ENCODE measurements at regions not wholly inside any gene's neighbourhood (a gene's known extent, or its start where the extent isn't known, plus 50 kb on each side); places are given as distances from the start of the nearest gene placed in this dataset.

DNA sequence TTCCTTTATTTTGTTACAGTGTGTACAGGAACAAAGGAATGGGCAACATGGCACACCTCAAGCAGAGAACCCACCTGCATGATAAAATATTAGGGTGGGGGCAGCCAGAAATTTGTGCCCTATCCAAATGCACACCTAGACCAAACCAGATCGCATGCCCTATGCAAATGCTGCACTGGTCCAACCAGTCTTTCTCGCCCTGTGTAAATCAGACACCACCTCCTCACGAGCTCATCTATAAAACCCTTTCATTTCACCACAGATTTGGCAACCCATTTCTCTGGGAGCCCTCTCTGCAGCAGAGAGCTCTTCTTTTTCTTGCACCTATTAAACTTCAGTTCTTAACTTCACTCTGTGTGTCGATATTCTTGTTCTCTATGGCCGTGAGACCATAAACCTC, 1559.2 kb downstream of the SLITRK1 start:
- H3K4me1 ChIP-seq: no peaks in the 10 kb centered on the region
- intact Hi-C loops (cut with DNase I): no loop called here
- 93 to 95% methylated on average over 5 of the region's 5 CpGs for WGBS, 2 donors
- no peaks in the 10 kb centered on the region for H3K27me3 ChIP-seq
- H3K4me3 ChIP-seq (replicated peaks in 1 of 3): no peak overlapping the region
- no peaks in the 10 kb centered on the region for H3K9me3 ChIP-seq
- no peak for TF ChIP-seq POLR2A (IDR thresholded peaks at IDR 0.05)
- TF ChIP-seq, protein P1, sequence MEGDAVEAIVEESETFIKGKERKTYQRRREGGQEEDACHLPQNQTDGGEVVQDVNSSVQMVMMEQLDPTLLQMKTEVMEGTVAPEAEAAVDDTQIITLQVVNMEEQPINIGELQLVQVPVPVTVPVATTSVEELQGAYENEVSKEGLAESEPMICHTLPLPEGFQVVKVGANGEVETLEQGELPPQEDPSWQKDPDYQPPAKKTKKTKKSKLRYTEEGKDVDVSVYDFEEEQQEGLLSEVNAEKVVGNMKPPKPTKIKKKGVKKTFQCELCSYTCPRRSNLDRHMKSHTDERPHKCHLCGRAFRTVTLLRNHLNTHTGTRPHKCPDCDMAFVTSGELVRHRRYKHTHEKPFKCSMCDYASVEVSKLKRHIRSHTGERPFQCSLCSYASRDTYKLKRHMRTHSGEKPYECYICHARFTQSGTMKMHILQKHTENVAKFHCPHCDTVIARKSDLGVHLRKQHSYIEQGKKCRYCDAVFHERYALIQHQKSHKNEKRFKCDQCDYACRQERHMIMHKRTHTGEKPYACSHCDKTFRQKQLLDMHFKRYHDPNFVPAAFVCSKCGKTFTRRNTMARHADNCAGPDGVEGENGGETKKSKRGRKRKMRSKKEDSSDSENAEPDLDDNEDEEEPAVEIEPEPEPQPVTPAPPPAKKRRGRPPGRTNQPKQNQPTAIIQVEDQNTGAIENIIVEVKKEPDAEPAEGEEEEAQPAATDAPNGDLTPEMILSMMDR (IDR thresholded peaks at IDR 0.05): no peak
- H3K27ac ChIP-seq: no peak overlapping the region
- H3K36me3 ChIP-seq: no peaks in the 10 kb centered on the region
- DNase-seq: no peak

DNA sequence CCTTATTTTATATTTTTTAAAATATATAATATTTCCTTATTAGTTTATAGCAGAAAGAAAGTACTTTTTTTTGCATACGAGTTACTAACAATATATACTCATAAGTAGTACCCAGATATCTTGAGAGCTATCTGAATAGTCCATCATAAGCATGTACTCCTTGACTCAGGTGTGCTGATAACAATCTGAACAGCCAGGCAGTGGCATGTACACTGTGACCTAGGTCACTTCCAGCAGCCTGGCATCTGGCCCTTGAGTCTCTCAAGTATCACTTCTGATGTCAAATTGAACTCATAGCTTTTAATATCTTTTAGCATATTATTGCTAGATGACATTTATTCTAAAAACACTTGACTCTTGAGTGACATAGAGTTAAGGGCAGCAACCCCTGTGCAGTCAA, 1576.7 kb downstream of the SLITRK1 start:
- Histone ChIP-seq H3K9me3 (no peaks in the 10 kb centered on the region), H3K4me1 (no peaks in the 10 kb centered on the region), H3K27ac (no peak overlapping the region), H3K4me3 (replicated peaks in 1 of 3) (no peak overlapping the region), H3K27me3 (no peaks in the 10 kb centered on the region), H3K36me3 (no peaks in the 10 kb centered on the region)
- TF ChIP-seq, protein P1 (IDR thresholded peaks at IDR 0.05): no peak
- no peak for TF ChIP-seq POLR2A (IDR thresholded peaks at IDR 0.05)
- intact Hi-C loops (cut with DNase I): no loop called here
- no peak for DNase-seq
- 29 to 40% methylated on average over 1 of the region's 1 CpG for WGBS, 2 donors

- 86 to 94% methylated on average over 5 of the region's 5 CpGs for WGBS, 2 donors
- Histone ChIP-seq H3K27me3 (no peaks in the 10 kb centered on the region), H3K27ac (no peak overlapping the region), H3K36me3 (no peaks in the 10 kb centered on the region), H3K4me3 (replicated peaks in 1 of 3) (no peak overlapping the region), H3K9me3 (no peaks in the 10 kb centered on the region), H3K4me1 (no peaks in the 10 kb centered on the region)
- intact Hi-C loops (cut with DNase I): no loop called here
- TF ChIP-seq, protein P1 (IDR thresholded peaks at IDR 0.05): no peak
- TF ChIP-seq POLR2A (IDR thresholded peaks at IDR 0.05): no peak
- no peak for DNase-seq
These were observed 1584.2 kb downstream of the SLITRK1 start for GRCh38 chr13:82298106-82298505.

DNA sequence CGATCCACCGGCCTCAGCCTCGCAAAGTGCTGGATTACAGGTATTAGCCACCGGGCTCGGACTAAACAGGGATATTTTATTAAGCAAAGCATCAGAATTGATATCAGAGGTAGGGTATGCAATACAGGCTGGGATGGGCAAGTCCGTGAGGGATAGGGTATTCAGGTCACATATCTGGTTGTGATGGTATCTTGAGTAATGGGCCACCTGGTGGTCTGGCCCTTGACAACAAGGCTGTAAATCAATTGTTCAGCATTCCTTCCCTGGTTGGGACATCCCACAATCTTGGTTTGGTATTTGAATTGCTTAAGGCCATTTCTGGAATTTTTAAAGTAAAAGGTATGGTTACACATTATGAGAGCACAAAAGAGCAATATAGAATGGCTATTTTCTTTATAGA, 1588.0 kb downstream of the SLITRK1 start:
- no peak overlapping the region for H3K4me3 ChIP-seq (replicated peaks in 1 of 3)
- TF ChIP-seq POLR2A (IDR thresholded peaks at IDR 0.05): no peak
- TF ChIP-seq, protein P1 (IDR thresholded peaks at IDR 0.05): no peak
- intact Hi-C loops (cut with DNase I): no loop called here

DNA sequence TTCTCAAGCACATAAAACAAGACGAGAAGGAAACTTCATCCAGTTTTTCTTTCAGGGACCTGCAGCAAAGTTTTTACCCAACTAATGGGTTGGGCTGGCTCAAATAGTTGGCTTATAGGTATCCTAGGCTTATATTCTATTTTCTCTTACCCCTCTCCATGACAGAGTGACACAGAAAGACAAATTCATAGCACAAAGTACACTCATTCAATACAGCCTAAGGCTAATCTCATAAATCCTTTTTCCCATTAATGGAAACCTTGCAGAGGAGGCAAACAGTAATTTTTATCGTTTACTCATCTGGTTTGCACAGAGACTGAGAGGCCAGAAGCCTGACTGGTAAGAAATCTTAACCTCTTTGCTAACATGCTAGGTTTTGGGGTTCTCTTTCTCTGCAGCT, 1589.9 kb downstream of the SLITRK1 start:
- no peaks in the 10 kb centered on the region for H3K36me3 ChIP-seq
- TF ChIP-seq POLR2A (IDR thresholded peaks at IDR 0.05): no peak
- TF ChIP-seq, protein P1 (IDR thresholded peaks at IDR 0.05): no peak

More for the DNA sequence above, 1588.0 kb downstream of the SLITRK1 start:
- no peak for DNase-seq
- 93 to 94% methylated on average over 6 of the region's 6 CpGs for WGBS, 2 donors
- Histone ChIP-seq H3K9me3 (no peaks in the 10 kb centered on the region), H3K27ac (no peak overlapping the region), H3K4me1 (no peaks in the 10 kb centered on the region), H3K36me3 (no peaks in the 10 kb centered on the region), H3K27me3 (no peaks in the 10 kb centered on the region)

More for the DNA sequence above, 1589.9 kb downstream of the SLITRK1 start:
- Histone ChIP-seq H3K4me1 (no peaks in the 10 kb centered on the region), H3K27ac (no peak overlapping the region), H3K9me3 (no peaks in the 10 kb centered on the region), H3K27me3 (no peaks in the 10 kb centered on the region), H3K4me3 (replicated peaks in 1 of 3) (no peak overlapping the region)
- 86 to 92% methylated on average over 2 of the region's 2 CpGs for WGBS, 2 donors
- no peak for DNase-seq
- intact Hi-C loops (cut with DNase I): no loop called here
